HT1080 (cell line): ENCODE measurements at regions not wholly inside any gene's neighbourhood (a gene's known extent, or its start where the extent isn't known, plus 50 kb on each side); places are given as distances from the start of the nearest gene placed in this dataset.

Experiments used
- DNase-seq: peaks from one replicate; pipeline ENCODE4 v3.0.0-alpha.2; 2015; ENCODE audit warnings: low read depth

- no peak for DNase-seq
Measured at GRCh38 chr6:139627091-139627490, 252.6 kb upstream of the CITED2 start.

- DNase-seq: peak; percentile 10
Measured at GRCh38 chr6:139625998-139626975, 251.8 kb upstream of the CITED2 start.

GRCh38 chr6:139625081-139625939 lies 250.9 kb upstream of the CITED2 start:
- no peak for DNase-seq

GRCh38 chr6:139623372-139623771 lies 248.9 kb upstream of the CITED2 start:
- no peak for DNase-seq

- DNase-seq: no peak
Measured at GRCh38 chr6:139613496-139613895, 239.0 kb upstream of the CITED2 start.

GRCh38 chr6:139612135-139612465 lies 237.7 kb upstream of the CITED2 start:
- DNase-seq: no peak

GRCh38 chr6:139611327-139612134 lies 237.1 kb upstream of the CITED2 start:
- no peak for DNase-seq

GRCh38 chr6:139608466-139609261 lies 234.2 kb upstream of the CITED2 start:
- no peak for DNase-seq

GRCh38 chr6:139605350-139605749 lies 230.9 kb upstream of the CITED2 start:
- DNase-seq: peak; percentile 54

GRCh38 chr6:139603581-139603980 lies 229.1 kb upstream of the CITED2 start:
- no peak for DNase-seq

GRCh38 chr6:139602577-139602976 lies 228.1 kb upstream of the CITED2 start:
- DNase-seq: no peak

- DNase-seq: no peak
Measured at GRCh38 chr6:139600919-139601475, 226.5 kb upstream of the CITED2 start.

- no peak for DNase-seq
Measured at GRCh38 chr6:139600343-139600742, 225.9 kb upstream of the CITED2 start.

GRCh38 chr6:139597771-139598755 lies 223.6 kb upstream of the CITED2 start:
- peak; percentile 66 for DNase-seq

GRCh38 chr6:139597087-139597763 lies 222.8 kb upstream of the CITED2 start:
- DNase-seq: no peak

GRCh38 chr6:139595183-139595582 lies 220.7 kb upstream of the CITED2 start:
- DNase-seq: no peak

GRCh38 chr6:139594333-139594965 lies 220.0 kb upstream of the CITED2 start:
- DNase-seq: no peak

GRCh38 chr6:139593081-139593480 lies 218.6 kb upstream of the CITED2 start:
- no peak for DNase-seq
